Glutamatergic neuron (in vitro differentiated cells): ENCODE measurements at regions not wholly inside any gene's neighbourhood (a gene's known extent, or its start where the extent isn't known, plus 50 kb on each side); places are given as distances from the start of the nearest gene placed in this dataset.

Source experiments
- DNase-seq: peaks from one replicate; pipeline ENCODE4 v3.0.0; 2022
- H3K27ac Mint-ChIP-seq: one replicate; pipeline ENCODE4 v1.8.0; 2020; ENCODE audit warnings: mild to moderate bottlenecking, mixed read lengths, inconsistent platforms; ENCODE audit not compliant: unreplicated experiment
- H3K27me3 Mint-ChIP-seq: one replicate; pipeline ENCODE4 v1.8.0; 2020; ENCODE audit warnings: mild to moderate bottlenecking, moderate library complexity, mixed read lengths, inconsistent platforms; ENCODE audit not compliant: unreplicated experiment
- H3K36me3 Mint-ChIP-seq: one replicate; pipeline ENCODE4 v1.8.0; 2020; ENCODE audit warnings: mild to moderate bottlenecking, mixed read lengths, inconsistent platforms; ENCODE audit not compliant: unreplicated experiment
- H3K4me1 Mint-ChIP-seq: one replicate; pipeline ENCODE4 v1.8.0; 2020; ENCODE audit warnings: mild to moderate bottlenecking, low read depth, mixed read lengths, inconsistent platforms; ENCODE audit not compliant: unreplicated experiment
- H3K4me3 Mint-ChIP-seq: one replicate; pipeline ENCODE4 v1.8.0; 2020; ENCODE audit warnings: mild to moderate bottlenecking, mixed read lengths, inconsistent platforms; ENCODE audit not compliant: unreplicated experiment
- H3K9me3 Mint-ChIP-seq: one replicate; pipeline ENCODE4 v1.8.0; 2020; ENCODE audit warnings: mild to moderate bottlenecking, moderate library complexity, mixed read lengths, inconsistent platforms; ENCODE audit not compliant: unreplicated experiment
- TF ChIP-seq, protein P1 (sequence below): fragments of 200-600 bp; sonication (generic); IDR thresholded peaks from one replicate; pipeline ENCODE4 v1.5.0; 2021; ENCODE audit not compliant: partially characterized antibody, unreplicated experiment

- no peak overlapping the region for H3K4me3 Mint-ChIP-seq
- H3K27ac Mint-ChIP-seq = no peak overlapping the region
- no peaks in the 10 kb centered on the region for H3K27me3 Mint-ChIP-seq
- TF ChIP-seq, protein P1, sequence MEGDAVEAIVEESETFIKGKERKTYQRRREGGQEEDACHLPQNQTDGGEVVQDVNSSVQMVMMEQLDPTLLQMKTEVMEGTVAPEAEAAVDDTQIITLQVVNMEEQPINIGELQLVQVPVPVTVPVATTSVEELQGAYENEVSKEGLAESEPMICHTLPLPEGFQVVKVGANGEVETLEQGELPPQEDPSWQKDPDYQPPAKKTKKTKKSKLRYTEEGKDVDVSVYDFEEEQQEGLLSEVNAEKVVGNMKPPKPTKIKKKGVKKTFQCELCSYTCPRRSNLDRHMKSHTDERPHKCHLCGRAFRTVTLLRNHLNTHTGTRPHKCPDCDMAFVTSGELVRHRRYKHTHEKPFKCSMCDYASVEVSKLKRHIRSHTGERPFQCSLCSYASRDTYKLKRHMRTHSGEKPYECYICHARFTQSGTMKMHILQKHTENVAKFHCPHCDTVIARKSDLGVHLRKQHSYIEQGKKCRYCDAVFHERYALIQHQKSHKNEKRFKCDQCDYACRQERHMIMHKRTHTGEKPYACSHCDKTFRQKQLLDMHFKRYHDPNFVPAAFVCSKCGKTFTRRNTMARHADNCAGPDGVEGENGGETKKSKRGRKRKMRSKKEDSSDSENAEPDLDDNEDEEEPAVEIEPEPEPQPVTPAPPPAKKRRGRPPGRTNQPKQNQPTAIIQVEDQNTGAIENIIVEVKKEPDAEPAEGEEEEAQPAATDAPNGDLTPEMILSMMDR = no peak
- no peaks in the 10 kb centered on the region for H3K36me3 Mint-ChIP-seq
- no peaks in the 10 kb centered on the region for H3K9me3 Mint-ChIP-seq
- H3K4me1 Mint-ChIP-seq = no peaks in the 10 kb centered on the region
- DNase-seq = no peak
These were observed 441.7 kb downstream of the IRS2 start for GRCh38 chr13:109344552-109345157.

DNA sequence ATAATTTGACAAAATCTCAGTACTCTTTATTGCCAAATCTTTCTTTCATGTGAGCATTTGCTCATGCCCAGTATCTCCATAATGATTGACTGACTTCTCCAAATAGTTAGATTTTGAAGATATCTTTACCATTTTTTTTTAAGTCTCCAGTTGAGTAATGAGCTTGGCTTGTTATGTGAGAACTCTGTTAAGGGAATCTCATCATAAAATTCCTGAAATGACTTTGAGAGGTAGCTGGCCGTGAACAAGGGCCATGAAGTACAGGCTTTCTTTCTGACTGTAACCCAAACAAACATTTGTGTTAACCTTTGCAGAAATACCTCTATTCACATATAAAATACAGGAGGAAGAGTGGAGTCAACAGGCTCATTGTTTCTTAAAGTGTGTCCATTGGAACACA is 449.7 kb downstream of the IRS2 start:
- H3K27me3 Mint-ChIP-seq = peaks cover 6% of the 10 kb centered on the region
- H3K36me3 Mint-ChIP-seq = no peaks in the 10 kb centered on the region
- no peak for DNase-seq
- TF ChIP-seq, protein P1 = no peak
- peaks cover 39% of the 10 kb centered on the region for H3K4me1 Mint-ChIP-seq
- no peak overlapping the region for H3K4me3 Mint-ChIP-seq
- peaks cover 9% of the 10 kb centered on the region for H3K9me3 Mint-ChIP-seq
- no peak overlapping the region for H3K27ac Mint-ChIP-seq

GRCh38 chr13:109333893-109334651 is 452.3 kb downstream of the IRS2 start:
- Mint-ChIP-seq H3K27me3 (peaks cover 6% of the 10 kb centered on the region), H3K9me3 (peaks cover 15% of the 10 kb centered on the region), H3K36me3 (no peaks in the 10 kb centered on the region), H3K4me3 (peak overlapping the region; percentile 50), H3K4me1 (peaks cover 46% of the 10 kb centered on the region), H3K27ac (peak overlapping the region; percentile 65)
- TF ChIP-seq, protein P1 = no peak
- DNase-seq = peak; percentile 45

GRCh38 chr13:109332506-109333499 is 453.6 kb downstream of the IRS2 start:
- H3K4me3 Mint-ChIP-seq = peak overlapping the region; percentile 73
- DNase-seq = no peak
- TF ChIP-seq, protein P1 = no peak
- peak overlapping the region; percentile 92 for H3K27ac Mint-ChIP-seq
- H3K27me3 Mint-ChIP-seq = peaks cover 6% of the 10 kb centered on the region
- peaks cover 46% of the 10 kb centered on the region for H3K4me1 Mint-ChIP-seq
- H3K9me3 Mint-ChIP-seq = peaks cover 15% of the 10 kb centered on the region
- no peaks in the 10 kb centered on the region for H3K36me3 Mint-ChIP-seq
